Globus pallidus (tissue), 1 donor: ENCODE measurements at regions not wholly inside any gene's neighbourhood (a gene's known extent, or its start where the extent isn't known, plus 50 kb on each side); places are given as distances from the start of the nearest gene placed in this dataset.

Experiments used
- DNase-seq: peaks from one replicate; pipeline ENCODE4 v3.0.0-alpha.2; 2015; ENCODE audit warnings: low spot score

DNA sequence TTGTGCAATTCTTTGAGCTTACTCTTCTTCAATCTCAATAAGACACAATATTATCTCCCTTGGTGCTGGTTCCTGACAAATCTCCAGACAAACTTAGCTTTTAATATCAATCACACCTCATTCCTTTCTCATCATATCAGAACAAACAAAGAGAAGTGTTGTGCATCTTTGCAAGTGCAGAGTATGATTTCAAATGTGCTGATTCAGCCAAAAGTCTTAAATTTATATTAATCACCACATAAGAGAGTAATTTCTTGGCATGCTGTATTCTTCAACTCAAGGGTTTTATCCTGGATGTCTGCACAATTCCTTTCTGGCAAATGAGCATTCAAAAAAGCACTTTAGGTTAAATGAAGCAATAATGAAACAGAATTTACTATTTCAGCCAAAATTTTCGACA is 877.8 kb downstream of the ANKRD7 start:
- no peak for DNase-seq

DNA sequence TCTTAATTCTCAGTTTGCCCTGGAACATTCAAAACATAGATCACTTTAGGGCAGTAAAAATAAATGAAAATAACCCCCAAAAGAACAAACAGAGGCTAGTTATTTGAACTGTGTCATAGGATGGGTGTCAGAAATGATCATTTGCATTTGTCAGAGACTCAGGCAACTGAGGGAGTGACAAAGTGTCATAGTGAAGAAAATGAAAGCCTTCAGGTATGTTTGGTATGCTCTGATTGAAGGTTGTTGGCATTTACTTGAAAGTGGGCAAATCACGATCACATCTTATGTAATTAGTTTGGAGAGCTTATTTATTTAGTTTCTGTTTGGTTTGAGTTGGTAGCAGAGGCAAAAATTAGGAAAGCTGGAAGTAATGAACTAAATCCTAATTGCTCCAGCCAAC is 880.9 kb downstream of the ANKRD7 start:
- no peak for DNase-seq

DNA sequence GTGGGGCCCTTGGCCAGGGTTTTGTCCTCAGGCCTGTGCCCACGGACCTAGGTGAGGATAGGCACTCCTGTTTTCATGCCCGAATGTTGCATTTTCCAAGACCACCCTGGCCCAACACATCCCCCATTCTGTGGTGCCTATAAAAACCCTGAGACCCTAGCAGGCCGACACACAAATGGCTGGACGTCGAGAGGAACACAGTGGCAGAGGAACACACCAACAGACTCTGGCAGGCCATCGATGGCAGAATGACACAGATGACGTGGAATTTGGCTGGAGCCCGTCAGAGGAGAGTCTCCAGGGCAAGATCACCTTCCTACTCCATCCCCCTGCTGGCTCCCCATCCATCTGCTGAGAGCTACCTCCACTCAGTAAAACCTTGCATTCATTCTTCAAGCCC is 898.8 kb downstream of the ANKRD7 start:
- no peak for DNase-seq

- DNase-seq, result no peak
Observed at GRCh38 chr7:119127706-119128105, 903.2 kb downstream of the ANKRD7 start.

DNA sequence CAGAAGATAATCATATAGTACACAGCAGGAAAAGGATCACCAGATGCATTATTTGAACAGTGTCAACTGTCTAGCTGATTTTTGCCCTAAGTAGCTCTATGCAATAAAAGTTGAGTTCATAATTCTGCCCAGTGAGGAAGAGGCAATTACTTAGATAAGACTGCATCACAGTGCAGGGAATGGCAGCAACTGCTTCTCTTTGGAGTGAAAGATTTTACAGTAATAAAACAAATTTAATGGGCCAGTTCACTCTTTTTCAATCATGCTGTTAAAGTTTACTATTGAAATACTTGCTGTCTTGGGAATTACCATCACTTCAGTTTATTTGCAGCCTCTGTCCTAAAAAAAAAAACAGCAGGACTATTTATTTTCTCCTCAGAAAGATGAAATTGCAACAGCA is 907.9 kb downstream of the ANKRD7 start:
- no peak for DNase-seq

- no peak for DNase-seq
Observed at GRCh38 chr7:119167431-119167830, 942.9 kb downstream of the ANKRD7 start.

DNA sequence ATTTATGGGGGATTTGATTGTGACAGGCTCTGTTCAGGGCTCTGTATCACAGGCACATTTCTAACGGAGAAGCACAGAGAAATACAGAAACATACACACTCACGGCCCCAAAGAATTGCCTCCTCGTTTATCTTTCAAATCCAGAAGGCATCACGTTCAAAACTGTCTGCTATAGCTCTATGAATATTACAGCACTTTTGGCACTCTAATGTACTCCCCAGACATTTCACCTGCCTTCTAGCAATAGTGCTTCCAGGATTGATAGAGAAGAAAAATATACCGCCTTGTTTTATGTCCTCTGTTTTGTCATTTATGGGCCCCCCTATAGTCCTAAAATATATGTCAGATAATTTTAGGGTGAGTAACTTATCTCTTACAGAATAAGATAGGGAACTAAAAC is 947.5 kb downstream of the ANKRD7 start:
- no peak for DNase-seq

GRCh38 chr7:119175911-119176627 is 951.6 kb downstream of the ANKRD7 start:
- peak; percentile 56 for DNase-seq

DNA sequence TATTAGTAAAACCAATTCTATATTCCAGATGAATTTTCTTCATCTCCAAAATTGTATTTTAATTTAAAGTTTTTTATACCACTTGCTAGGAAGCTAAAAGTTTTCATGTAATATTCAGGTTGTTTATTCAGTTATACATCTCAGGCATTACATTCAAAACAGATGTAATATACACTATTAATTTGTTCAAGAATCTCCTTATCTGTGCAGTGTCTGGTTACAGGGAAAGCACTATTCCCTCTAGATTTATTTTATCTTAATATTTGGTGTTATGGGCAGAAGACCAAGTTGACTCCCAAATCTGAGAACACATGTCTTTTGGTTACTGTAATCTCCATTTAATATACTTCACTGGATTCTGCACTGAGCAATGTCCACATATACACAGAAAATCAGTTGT is 953.4 kb downstream of the ANKRD7 start:
- no peak for DNase-seq

DNA sequence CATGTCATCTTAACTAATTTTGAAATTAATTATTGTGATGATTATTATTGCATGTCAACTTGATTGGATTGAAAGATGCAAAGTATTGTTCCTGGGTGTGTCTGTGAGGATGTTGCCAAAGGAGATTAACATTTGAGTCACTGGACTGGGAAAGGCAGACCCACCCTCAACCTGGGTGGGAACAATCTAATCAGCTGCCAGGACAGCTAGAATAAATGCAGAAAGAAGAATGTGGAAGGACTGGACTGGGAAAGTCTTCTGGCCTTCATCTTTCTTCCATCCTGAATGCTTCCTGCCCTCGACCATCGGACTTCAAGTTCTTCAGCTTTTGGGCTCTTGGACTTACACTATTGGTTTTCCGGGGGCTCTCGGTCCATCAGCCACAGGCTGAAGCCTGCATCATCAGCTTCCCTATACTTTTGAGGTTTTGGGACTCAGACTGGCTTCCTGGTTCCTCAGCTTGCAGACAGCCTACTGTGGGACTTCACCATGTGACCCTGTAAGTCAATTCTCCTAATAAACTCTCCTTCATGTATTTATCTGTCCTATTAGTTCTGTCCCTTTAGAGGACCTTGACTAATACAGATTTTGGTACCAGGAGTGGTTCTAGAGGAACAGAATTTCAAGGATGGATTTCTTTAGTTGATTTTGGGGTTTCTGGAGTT is 959.8 kb downstream of the ANKRD7 start:
- DNase-seq, result no peak

DNA sequence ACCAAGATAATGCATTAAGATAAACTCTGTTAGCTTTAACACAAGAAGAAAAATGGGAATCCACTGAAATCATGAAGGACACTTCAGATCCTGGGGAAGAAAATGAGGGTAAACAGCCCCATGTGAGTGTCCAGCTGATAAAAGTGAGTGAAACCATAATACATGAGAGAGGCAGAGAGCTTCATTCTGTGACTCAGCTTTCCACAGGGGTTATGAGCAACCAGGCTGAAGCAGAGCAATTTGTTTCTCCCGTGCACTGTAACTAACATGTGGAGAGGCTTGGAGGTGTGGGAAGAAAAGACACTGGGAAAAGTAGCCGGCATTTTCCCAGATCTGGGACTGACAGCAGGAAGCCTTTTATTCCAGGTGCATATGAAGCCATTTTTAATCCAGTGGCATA is 971.7 kb downstream of the ANKRD7 start:
- no peak for DNase-seq

DNA sequence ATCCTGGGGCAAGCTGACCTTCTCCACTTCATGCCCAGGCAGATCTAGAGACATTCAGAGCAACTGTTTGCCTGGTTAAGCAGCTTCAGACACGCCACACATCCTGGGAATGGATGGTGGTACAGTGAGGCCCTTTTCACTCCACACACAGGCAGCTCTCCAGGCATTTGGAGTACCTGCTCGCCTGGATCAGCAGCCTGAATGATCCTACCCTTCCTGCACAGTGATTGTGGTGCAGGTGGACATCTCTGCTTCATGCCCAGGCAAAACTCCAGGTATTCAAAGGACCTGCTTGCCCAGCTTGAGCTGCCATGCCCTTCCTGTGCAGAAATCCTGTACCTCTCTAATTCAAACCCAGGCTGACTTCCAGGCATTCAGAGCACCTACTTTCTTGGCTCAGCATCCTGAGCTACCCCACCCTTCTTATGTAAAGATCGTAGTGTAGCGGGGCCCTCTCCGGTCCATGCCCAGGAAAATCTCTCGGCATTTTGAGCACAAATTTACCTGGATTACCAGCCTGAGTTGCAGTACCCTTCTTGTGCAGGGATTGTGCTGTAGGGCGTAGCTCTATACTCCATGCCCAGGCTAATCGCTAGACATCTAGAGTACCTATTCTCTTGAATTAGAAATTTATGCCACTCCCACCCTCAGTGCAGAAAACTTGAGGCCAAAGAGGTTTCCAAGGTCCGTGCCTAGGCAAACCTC is 972.8 kb downstream of the ANKRD7 start:
- DNase-seq, result no peak

DNA sequence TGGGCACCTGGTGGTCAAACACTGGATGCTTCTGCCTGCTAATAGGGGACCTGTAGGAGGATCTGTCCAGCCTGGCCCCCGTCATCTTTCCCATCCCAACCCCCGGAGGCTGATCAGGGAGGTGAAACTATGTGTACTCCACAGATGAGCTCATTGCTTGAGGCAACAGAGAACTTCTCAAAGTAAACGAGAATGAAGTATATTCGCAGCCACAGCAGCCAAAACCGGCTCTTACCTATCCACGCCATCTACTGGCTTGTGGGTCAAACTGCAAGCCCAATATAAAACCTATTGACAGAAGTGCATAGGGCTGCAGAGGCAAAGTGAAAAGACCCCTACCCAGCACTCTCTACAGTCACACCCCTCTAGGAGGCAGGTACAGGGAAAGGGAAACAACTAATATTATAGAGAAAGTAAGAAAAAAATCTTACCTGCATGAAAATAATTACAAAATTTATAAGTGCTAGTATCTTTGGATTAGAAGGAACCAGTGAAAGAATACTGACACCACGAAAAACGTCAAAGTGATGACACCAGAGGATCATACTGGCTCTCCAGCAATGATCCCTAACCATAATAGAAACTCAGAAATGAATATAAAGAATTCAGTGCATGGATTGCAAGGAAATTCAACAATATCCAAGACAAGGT is 973.5 kb downstream of the ANKRD7 start:
- DNase-seq, result peak; percentile 11

DNA sequence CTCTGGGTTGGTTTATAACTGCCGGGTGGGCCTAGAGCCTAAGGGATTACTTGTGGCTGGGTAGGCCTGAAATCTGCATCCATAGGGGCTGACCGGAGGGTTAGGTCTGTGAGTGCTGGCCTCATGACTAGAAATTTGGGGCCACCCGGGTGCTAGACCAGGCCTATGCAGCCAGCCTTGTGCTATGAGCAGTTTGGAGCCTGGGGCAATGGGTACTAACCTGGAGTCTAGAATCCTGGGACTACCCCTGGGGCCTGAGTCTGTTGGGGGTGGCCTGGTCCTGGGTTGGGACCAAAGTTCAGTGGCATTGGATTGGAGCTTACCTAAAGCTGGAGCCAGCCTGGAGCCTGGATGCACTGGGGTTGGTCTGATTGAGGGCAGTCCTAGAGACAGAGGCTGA is 995.2 kb downstream of the ANKRD7 start:
- no peak for DNase-seq

DNA sequence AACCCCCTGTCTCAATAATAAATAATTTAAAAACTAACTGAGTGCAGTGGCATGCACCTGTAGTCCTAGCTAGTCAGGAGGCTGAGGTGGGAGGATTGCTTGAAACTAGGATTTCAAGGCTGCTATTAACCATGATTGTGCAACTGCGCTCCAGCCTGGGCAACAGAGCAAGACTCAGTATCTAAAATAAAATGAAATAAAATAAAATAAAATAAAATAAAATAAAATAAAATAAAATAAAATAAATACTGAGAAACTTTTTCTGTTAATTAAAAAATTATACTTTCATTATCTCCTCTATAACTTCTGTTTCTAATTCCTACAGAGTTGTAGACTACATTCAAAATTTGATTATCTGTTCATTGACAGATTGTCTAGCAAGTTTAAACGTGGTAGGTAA is 999.4 kb downstream of the ANKRD7 start:
- no peak for DNase-seq

DNA sequence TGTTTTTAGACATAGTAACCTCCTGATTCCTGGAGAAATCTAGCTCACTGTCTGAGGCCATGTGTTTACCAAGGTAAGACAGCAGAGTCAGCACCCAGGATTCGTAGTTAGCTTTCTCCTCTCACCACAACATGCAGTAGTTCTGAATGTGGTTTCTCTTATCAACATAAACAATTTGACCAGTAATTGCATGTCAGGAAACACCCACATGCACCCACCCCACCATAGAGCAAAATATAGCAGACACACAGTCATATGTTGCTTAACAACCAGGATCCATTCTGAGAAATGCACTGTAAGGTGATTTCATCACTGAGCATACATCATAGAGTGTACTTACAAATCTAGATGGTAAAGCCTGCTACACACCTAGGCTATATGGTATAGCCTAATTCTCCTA is 1004.0 kb downstream of the ANKRD7 start:
- DNase-seq, result no peak

GRCh38 chr7:119232091-119232490 is 1007.6 kb downstream of the ANKRD7 start:
- DNase-seq, result no peak

DNA sequence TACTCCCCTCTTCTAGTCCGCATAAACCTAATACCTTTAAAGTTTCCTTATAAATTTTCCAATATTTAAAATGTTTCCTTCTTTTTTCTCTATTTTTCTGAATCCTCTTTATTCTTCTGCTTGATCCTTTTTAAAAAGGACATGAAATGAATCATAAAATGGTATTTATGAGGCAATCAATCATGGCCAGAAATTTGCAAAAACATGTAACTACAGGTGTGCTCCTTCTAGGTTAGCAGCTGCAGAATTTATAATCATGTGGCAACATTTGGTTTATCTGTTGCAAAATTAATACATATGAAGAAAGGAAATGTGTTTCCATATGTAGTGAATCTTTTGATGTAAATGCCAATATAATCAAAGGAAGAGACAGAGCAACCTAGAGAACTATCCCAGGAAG is 1008.5 kb downstream of the ANKRD7 start:
- DNase-seq, result no peak

DNA sequence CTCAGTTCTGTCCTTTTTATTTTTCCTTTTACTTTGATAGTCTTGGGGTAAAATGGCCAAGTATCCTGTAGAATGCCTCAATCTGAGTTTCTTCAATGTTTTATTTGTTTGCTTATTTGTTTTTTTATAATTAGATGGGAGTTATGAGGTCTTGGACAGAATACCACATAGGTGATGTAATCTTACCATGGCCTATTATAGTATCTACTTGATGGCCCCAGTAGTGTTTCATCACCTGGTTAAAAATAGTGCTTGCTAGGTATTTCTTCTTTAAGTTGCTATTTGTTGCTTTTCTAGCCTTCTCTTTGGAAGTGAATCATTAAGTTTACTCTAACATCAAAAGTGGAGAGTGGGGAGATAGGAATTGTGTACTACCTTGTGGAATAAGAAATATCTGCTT is 1020.0 kb upstream of the KCND2 start:
- DNase-seq, result no peak

- DNase-seq, result no peak
Observed at GRCh38 chr7:119254742-119255141, 1018.2 kb upstream of the KCND2 start.

GRCh38 chr7:119256001-119256400 is 1017.0 kb upstream of the KCND2 start:
- DNase-seq, result no peak

DNA sequence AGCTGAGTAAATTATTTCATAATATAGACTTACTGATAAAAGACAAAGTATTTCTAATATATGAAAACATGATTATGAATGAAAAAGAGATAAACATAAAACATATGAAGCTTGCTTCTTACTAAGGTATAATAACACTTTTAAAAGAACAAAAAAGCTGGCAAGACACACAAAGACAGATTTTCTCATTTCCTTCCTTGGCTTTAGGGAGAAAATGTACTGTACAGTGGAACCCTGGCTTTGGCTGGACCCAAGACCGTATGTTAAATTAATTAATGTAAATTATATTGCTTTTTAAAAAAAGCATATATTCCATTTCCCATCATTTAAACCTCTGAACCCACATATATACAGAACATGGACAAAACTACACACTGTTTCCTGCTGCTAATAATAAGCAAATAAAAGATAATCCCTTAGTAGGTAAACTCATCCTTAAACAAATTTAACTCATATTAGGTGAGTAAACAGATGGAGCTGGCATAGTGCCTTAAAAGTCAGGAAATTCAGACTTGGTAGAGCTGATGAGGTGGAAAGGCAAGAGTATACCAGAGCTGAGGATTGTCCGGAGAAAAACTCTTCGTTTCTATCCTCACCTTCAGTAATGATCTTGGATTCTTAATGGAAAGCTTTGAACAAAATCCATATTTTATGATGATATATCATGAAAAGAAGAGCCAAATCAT is 1016.4 kb upstream of the KCND2 start:
- DNase-seq, result no peak
